SIG-M5 treated with dmso at 0.1 percent for 504 hours (cell line): ENCODE measurements at regions not wholly inside any gene's neighbourhood (a gene's known extent, or its start where the extent isn't known, plus 50 kb on each side); places are given as distances from the start of the nearest gene placed in this dataset.

Experiments
- DNase-seq: peaks from one replicate; lab custom pipeline; 2025; ENCODE audit not compliant: unreplicated experiment; lab: John Stamatoyannopoulos, UW

DNA sequence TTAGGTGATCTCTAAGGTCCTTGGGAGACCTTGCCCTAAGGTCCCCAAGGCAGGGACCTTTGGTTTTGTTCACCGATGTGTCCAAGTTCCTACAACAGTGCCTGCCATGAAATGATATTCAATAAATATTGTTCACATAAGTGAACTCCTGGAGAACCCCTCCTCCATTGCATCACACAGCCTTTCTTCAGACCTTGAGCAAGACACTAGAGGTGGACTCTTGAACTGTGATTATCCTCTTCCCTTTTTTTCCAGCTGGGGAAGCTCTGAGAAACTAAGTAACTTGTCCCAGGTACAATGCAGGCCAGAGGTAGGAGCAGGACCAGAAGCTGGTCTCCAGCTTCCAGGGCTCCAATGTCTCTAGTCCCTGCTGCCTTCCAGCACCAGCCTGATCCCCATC, 76.6 kb upstream of the LMO1 start:
- DNase-seq = peak; percentile 38

DNA sequence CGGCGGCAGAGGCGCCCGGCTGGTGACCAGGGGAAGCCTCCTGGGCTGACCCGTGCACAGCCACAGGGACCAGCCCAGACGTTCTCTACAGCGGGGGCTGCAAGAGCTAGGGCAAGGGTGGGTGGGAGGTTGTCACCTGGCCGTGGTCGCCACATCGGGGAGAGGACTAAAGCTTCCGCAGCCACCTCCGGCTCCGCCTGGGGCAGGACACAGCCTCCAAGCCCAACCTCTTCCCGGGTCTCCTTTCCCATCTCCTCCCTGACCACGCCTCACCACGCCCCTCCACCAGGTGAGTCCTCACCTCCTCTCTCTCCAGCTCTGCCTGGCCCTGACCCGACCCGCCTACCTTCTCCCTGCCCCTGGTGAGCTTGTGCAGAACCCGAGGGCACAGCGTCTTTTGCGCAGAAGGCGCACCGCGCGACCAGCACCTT, 75.9 kb upstream of the LMO1 start:
- no peak for DNase-seq

DNA sequence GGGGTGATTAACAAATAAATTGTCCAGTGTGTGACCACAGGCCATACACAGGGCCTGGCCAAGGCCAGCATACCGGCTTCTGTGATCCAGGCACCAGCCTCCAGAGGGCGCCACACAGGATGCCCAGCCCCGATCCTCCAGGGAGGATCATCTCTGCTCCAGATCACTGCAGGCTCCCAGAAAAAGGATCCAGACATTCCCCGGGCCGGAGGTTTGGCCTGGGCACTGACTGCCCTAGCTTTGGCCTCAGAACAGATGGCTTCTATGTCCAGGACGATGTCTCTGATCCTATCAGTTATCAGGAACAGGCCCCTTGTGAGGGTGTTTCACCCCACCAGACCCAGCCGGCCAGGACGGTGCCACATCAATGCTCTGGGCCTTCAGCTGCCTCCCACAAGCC, 74.5 kb upstream of the LMO1 start:
- DNase-seq = no peak

DNA sequence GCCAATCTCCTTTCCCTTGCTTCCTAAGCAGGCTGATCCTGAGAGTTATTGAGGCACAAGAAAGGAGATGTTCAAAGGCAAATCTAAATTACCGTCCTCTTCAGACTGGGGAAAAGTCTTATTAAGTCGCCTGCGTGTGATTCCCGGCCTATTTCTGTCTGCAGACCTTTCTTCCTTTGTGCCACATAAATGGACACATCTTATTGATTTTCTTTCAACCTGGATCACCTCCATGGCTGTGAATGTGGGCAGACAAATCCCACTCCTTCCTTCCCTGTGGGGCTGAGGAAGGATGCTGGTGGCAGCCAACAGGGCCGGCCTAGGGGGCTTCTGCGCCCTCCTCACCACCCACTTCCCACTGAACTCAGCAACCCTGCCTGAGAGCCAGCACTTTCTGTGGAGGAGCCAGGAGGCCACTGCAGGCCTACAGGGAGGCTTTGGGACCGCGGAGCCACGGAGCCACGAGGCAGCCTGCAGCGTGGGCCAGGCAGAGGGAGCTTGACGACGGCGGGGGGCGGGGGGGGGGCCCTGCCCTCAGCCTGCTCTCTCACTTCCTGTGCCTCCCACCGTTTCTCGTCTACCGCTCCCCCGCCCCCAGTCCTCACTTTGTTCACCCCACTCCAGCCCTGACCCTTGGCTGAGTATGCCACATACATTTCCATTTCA, 73.6 kb upstream of the LMO1 start:
- DNase-seq = no peak

DNA sequence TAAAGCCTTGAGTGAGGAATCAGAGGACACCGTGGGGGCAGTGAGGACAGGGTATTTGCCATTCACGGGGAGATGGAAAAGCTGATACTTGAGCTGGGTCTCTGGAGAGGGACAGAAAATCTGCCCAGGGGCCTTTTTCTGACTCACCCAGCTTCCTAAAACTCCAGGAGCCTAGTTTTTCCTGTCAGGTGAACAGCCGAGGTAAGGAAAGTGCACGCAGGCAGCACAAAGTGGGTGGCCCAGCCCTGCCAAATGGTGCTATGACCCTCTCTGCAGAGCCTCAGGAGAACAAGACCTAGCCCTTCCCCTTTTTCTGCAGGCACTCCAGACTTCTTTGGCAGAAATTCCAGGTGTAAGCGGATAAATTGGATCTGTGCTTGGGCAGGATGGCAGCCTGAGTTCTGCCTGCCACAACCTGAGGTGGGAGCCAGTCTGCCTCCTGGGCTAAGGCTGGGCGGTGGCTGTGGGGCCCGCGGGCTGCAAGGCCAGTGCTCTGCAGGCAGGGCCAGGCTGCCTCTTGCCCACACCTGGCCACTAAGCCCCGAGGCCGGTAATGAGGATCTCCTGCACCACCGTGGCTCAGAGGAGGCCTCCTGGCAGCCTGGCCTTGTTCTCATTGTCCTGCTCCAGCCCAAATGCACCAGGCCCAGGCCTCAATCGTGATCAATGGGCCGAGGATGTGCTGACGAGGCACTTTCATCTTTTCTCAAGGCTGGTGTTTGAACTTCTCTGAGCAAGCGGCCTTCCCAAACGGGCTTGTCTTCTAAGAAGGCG, 72.9 kb upstream of the LMO1 start:
- no peak for DNase-seq

DNA sequence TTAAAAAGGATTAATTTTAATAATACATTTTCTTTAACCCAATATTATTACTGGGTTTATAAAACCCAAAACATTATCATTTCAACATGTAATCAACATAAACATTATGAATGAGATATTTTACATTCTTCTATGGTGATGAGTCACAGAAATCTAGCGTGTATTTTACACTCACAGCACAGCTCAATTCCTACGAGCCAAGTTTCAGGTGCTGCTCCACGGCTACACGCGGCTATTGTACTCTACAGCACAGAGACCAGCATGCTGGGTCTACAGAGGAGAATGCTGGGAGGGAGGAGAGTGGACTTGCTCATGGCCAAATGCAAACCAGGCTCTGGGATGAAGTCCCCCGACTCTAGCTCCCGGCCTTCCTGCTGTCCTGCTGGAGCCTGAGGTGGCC, 72.0 kb upstream of the LMO1 start:
- no peak for DNase-seq

DNA sequence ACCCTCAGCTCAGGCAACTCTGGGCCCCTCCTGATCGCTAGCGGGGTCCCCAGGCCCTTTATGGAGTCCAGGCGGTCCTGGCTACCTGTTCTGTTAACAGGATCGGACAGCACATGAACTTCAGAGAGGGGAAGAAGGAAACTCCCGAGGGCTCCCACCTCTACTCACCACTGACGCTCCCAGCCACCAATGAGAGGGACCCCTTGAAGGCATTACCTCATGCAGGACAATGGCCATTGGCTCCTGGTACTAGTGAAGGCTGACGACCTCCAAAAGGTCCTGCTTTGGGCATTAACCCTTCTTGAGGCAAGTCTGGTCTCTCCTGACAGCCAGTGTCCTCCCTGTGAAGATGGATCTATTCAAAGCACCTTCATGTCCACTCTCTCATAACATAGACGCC, 71.5 kb upstream of the LMO1 start:
- no peak for DNase-seq

DNA sequence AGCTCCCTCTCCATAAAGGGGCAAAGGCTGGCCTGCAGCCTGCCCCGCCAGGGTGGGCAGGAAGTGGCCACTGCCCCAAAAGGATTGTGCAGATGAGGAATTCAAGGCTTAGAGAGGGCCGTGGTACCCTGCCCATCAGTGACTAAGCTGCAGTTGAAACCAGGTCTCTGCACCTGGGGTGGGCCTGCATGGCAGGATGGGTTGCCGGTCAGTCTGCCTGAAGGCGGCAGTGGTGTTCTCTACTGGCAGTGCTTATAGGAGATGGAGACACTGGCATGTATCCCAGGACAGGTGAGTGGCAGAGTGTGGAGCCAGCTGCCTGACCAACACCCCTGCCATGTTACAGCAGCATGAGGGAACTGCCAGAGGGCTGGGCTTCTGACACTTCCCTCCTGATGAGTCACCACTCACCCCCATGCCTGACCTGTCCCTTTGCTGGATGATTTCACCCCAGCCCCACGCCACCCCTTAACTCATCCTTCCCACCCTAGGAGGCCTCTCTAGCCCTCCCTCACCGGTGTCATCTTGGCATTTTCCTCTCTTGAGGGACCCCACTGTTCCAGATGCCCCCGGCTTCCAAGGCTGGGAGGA, 70.2 kb upstream of the LMO1 start:
- DNase-seq = no peak

DNA sequence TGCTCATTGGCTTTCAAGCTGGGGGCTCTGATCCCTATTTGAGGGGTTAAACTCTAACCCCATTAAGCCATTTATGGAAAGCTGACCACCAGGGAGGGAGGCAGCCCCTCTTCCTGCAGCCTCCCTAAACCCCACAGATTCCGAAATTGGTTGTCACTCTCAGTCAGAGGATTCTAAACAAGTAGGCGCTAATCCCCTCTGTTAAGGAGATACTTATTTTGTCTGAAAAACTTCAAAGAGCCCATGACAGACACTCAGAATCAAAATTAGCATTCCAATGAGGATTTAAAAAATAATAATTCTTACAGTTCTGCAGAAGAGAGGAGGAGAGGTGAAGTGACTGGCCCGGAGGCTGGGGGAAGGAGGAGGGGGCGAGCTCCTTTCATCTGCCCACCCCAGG, 69.7 kb upstream of the LMO1 start:
- DNase-seq = no peak

DNA sequence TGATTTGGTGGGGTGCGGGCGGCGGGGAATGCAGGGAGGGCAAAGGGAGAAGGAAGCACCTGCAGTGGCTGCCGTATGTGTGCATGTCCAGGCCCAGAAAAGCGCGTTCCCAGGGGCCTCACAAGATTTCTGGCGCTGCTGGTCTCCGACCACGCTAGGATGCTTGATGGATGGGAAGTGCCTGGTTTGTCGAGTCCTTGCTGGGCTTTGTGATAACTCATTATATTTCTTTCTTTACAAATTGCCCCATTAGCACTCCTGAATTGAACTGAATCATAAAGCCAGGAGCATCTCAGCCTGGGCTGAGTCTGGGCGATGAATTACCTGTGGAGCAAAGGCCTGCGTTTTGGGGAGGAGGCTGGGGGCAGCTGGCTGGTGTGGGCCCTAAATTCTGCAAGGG, 69.2 kb upstream of the LMO1 start:
- DNase-seq = no peak

DNA sequence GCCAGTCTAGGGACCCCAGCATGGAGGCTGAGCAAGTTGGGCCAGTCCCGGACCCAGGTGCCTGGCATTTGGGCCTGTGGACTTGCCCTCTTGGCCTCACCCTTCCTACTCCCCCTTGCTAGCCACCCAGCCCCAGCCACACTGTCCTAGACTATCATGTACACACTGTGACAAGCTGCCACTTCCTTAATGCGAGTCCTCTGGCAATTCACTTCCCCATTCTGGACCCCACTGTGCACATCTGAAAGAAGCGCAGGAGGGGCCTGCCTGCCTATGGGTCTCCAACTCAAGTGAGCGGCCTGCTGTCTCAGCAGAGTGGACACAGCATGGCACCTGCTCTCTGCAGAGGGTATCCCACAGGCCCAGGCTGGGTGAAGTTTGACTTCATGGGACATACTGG, 68.5 kb upstream of the LMO1 start:
- DNase-seq = peak; percentile 66

DNA sequence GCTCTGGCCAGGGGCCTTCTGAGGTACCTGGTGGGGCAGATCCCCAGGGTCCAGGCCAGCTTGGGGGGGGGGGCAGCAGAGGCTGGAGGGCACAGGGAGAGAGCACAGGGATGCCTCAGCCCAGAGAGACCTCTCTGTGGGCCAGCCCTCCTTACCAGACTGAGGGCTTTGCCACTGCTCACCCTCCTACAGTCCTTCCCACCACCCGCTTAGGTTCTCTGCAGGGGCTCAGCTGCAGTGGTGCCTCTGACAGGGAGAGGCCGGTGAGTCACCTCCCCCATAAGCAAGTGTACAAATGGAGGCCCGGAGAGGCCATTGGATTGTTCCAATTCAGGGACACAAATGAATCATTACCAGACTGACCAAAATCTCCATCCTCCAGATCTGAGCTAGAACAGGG, 68.1 kb upstream of the LMO1 start:
- no peak for DNase-seq

DNA sequence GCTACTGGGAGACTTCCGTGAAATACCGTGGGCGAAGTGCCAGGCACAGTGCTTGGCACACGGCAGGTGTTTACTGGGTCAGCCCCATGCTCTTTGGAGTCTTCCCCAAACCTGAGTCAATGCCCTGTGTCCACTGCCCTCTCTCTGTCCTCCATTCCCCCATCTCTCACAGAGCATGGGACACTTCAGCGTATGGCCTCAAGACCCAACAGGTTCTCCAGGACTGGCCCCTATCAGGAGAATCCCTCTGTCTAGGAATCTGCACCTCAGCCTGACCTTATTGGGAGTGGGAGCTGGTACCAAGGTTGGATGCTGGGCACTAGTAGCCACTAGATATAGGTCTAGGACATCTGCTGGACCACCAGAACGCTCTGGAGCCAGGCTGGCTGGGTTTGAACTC, 67.2 kb upstream of the LMO1 start:
- DNase-seq = no peak

DNA sequence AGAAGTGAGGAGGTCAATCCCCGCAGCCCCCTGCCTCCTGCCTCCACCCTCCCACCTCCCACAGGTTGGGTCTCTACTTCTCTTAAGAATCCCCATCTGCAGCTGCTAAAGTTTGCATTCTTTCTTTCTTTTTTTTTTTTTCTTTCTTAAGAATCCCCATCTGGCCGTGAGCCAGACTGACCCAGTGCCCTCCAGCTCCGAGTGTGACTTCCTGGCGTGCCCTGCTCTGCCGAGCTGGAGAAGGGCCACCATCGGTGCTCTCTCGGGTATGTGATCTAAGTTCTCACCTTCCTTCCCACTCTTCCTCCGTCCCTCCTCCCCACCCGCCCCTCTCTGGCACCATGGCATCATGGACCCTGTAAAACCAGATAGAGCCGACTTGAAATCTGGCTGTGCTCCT, 66.7 kb upstream of the LMO1 start:
- no peak for DNase-seq

DNA sequence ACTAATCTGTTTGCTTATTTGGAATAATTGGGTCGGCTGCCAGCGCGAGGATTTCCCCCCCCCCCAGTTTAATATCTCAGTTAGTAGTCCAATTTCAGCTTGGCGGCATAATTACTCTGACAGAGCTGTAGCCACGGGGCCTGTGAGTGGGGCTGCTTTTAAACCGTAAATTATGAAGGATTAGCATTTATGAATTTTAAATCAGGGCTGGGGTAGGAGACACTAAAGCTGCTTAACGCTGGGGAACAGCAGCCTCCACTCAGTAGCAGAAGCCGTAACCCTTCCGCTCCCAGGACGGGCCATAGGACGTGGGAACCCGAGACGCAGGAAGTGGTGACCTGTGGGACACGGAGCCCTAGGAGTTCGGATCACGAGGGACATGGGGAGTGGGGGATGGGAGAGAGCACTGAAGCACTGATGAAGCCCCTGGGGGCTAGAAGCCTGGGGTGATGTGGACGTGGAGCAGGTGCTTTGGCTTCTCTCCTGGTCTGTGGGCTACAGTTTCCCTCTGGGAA, 66.2 kb upstream of the LMO1 start:
- DNase-seq = no peak

DNA sequence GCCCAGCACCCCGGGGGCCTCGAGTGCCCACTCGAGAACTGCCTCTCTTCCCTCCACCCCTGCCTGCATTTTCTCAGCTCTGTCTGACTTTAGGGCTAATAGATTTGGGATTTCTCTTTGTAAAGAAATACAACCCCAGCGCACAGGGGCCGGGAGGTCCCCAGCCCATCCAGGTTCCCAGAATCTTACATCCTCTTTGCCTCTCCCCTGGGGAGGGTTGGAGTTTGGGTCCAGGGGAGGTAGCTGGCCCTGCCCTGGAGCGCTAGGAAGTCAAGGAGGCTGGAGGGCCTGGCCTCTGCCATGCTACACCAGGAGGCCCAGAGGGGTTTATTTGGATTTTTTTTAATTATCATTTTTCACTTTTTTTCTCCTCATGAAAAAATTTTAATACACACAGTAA, 65.7 kb upstream of the LMO1 start:
- DNase-seq = no peak

DNA sequence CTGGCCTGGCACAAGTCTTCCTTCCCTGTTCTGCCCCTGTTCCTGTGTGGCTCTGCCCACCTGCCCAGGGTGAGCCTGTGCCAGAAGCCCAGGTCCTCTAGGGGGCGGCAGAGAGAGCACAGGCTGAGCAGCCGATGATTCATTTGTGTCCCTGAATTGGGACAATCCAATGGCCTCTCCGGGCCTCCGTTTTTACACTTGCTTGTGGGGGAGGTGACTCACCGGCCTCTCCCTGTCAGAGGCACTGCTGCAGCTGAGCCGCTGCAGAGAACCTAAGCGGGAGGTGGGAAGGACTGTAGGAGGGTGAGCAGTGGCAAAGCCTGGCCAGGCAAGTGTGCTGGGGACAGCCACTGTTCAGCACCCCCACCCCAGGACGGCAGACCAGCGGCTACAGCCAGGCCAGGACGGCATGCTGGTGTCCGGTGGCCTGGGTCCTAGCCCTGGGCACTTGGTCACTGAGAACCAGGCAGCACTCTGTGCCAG, 65.2 kb upstream of the LMO1 start:
- DNase-seq = peak; percentile 71

DNA sequence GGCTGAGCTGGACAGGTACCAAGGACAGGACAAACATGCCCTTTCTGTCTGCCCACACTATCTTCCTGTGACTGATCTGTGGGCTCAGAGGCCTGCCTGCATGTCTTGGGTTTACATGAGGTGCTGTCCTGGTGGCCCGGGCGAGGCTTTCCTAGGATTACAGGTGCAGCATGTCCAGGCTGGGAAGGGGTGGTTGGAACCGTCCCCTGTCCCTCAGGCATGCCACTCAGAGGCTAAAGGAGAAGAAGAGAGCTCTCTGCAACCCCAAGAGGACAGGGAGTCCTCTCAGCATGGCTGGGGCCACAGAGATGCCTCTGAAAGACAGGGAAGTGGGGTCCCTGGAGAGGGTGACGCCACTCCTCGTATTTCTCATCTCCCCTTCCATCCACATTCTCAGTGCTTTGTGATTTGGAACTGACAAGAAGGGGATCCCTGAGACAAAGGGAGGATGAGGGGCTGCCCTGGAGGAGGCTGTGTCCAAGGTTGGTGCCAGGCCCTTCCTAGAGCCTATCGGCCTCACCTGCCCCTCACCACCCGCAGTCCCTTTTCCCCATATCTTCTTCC, 64.6 kb upstream of the LMO1 start:
- no peak for DNase-seq

DNA sequence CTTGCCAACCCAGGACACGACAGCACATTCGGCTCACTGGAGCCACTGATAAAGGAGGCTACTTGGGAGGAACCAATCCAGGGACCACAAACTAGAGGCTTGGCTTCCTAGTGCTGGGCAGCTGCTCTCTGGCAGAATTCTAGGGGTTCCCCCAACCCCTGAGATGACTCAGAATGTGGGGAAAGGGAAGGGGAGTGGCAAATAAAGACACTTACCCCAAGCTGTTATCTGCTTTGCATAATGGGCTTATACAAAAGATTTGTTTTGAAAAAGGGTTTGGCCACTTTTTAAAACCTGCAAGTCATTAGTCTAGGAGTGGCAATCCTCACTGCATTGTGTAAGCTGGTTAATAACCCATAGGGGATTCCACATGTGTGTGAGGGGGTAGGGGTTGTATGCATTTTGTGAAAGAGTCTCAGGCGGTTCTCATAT, 64.1 kb upstream of the LMO1 start:
- DNase-seq = no peak

DNA sequence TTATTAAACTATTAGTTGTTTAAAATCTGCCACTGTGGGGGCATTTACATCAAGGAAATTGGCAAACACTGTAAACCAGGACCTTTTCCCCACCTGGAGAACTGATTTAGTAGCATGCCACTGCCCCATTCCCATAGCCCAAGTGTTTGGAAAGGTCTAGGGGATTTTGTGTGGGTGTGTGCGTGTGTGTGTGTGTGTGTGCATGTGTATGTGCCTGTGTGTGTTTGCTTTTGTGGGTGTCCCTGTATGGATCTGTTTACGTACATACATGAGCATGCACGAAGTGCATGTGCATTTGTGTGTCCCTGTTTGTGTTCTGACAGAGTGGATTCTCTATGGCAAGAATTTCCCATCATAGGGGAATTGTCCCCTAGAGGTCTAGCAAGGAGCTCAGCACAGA, 62.7 kb upstream of the LMO1 start:
- no peak for DNase-seq

DNA sequence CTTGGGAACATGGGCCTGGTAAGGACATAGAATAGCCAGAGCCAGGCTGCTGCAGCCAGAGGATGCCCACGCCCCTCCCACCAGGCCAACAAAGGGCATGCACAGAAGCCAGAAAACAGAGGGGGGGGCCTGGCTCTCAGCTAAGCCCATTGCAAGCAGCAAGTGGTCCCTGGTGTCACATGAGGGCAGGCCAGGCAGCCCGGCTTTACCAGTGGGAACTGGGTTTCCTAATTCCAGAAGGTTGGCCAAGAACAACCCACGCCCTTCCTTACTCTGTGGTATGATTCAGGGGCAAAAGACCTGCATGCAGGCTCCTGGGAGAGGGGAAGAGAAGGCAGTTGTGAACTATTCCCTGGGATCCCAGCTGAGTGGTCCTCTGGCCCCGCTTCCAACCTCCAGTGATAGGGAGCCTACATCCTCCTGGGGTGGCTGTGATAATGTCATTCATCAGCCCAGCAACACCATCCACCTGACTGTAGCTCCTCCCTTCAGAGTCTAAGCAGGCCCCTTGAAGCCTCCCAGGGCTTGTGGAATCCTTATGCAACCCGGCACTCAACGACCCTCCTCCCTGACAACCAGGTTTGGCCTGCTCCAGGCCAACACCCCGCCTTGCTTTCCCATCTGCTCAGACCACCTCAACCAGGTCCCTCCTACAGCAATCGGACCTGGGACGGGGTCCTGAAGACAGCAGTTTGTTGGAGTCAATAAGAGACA, 62.1 kb upstream of the LMO1 start:
- DNase-seq = no peak
